HCT116 (cell line): ENCODE measurements at regions not wholly inside any gene's neighbourhood (a gene's known extent, or its start where the extent isn't known, plus 50 kb on each side); places are given as distances from the start of the nearest gene placed in this dataset.

Experiments used
- ATAC-seq: fragments of 200-7000 bp; cut with Tn5 transposase; 2 replicates; pipeline ENCODE4 v1.9.1; 2020; ENCODE audit warnings: mild to moderate bottlenecking, moderate library complexity
- BruUV-seq: library from RNA; stranded (reverse); fragments of 400-500 nt; replicated peaks from 2 replicates; lab custom pipeline; 2021; lab: Mats Ljungman, UMichigan
- CTCF ChIA-PET: fragments of 300-600 bp; sonication (Branson Sonifier 250); formaldehyde crosslinking; loops from one replicate; lab custom pipeline; 2021; ENCODE audit warnings: antibody characterized with exemption; lab: Charles Lee
- POLR2A ChIA-PET: fragments of 300-600, 350-600 bp; sonication (Branson Sonifier 250); formaldehyde crosslinking; loops from one replicate; lab custom pipeline; 2021; ENCODE audit warnings: antibody characterized with exemption; lab: Charles Lee
- RAD21 ChIA-PET, 2 experiments: fragments of 300-600 bp; sonication (Branson Sonifier 250); formaldehyde crosslinking; loops; one replicate each; lab custom pipeline; 2023; ENCODE audit warnings: low total read pairs in 2 of 2; ENCODE audit not compliant: uncharacterized antibody in 2 of 2, unreplicated experiment in 2 of 2, low non-redundant PET in 1 of 2; lab: Charles Lee
- DNase-seq: peaks from one replicate; pipeline ENCODE4 v3.0.0-alpha.2; 2010; ENCODE audit warnings: low read depth, low spot score
- H2AFZ ChIP-seq: fragments of 200-600 bp; shearing (Covaris generic), sonication (generic); 2 replicates; pipeline ENCODE4 v1.6.1; 2017; ENCODE audit warnings: low read depth, mixed run types, mixed read lengths, antibody characterized with exemption, low read length; ENCODE audit not compliant: poor library complexity, severe bottlenecking
- H3K27ac ChIP-seq: 2 replicates; pipeline ENCODE4 v1.5.1; 2012; ENCODE audit warnings: low read depth, low read length
- H3K27me3 ChIP-seq: fragments of 200-600 bp; sonication (generic); 2 replicates; pipeline ENCODE4 v1.6.1; 2016; ENCODE audit warnings: mixed run types, low read length, mixed read lengths; ENCODE audit not compliant: insufficient read depth
- H3K36me3 ChIP-seq, 2 experiments: fragments of 200-500 bp in 1 of 2; fragments of 200-600 bp in 1 of 2; sonication (Bioruptor generic) in 1 of 2; sonication (generic) in 1 of 2; 2 replicates each; pipeline versions ENCODE4 v1.5.1 to v1.6.1; 2014 to 2016; ENCODE audit warnings: low read length in 2 of 2, inconsistent platforms in 1 of 2, mixed read lengths in 1 of 2, mixed run types in 1 of 2; ENCODE audit not compliant: insufficient read depth in 2 of 2, control insufficient read depth in 1 of 2
- H3K4me1 ChIP-seq, 2 experiments: fragments of 200-600 bp in 1 of 2; sonication (generic) in 1 of 2; 2 replicates each; pipeline versions ENCODE4 v1.5.1 to v1.6.1; 2012 to 2017; ENCODE audit warnings: low read length in 2 of 2, inconsistent platforms in 1 of 2, mild to moderate bottlenecking in 1 of 2, mixed read lengths in 1 of 2, mixed run types in 1 of 2, moderate library complexity in 1 of 2; ENCODE audit not compliant: insufficient read depth in 2 of 2, control insufficient read depth in 1 of 2
- H3K4me2 ChIP-seq: fragments of 200-600 bp; sonication (generic); 2 replicates; pipeline ENCODE4 v1.6.1; 2017; ENCODE audit warnings: mixed run types, low read length, mixed read lengths
- H3K4me3 ChIP-seq, 2 experiments: fragments of 200-600 bp in 1 of 2; sonication (generic) in 1 of 2; replicated peaks in 1 of 2; 2 replicates each; pipeline ENCODE4 v1.5.1; 2011 to 2016; ENCODE audit warnings: low read length in 2 of 2, control low read depth in 1 of 2, low read depth in 1 of 2, mild to moderate bottlenecking in 1 of 2, mixed read lengths in 1 of 2, mixed run types in 1 of 2
- H3K79me2 ChIP-seq: fragments of 200-600 bp; sonication (generic); 2 replicates; pipeline ENCODE4 v1.6.1; 2017; ENCODE audit warnings: mild to moderate bottlenecking, mixed run types, low read length, moderate library complexity, mixed read lengths; ENCODE audit not compliant: insufficient read depth
- H3K9ac ChIP-seq: fragments of 200-600 bp; sonication (generic); 2 replicates; pipeline ENCODE4 v1.6.1; 2016; ENCODE audit warnings: low read length, mixed read lengths
- H3K9me2 ChIP-seq: fragments of 200-600 bp; sonication (generic), shearing (Covaris generic); 2 replicates; pipeline ENCODE4 v1.6.1; 2017; ENCODE audit warnings: mixed run types, mild to moderate bottlenecking, moderate library complexity; ENCODE audit not compliant: insufficient read depth
- H3K9me3 ChIP-seq, 2 experiments: fragments of 200-500 bp in 1 of 2; fragments of 200-600 bp in 1 of 2; sonication (Bioruptor generic) in 1 of 2; sonication (generic) in 1 of 2; 2 replicates each; pipeline ENCODE4 v1.6.1; 2014 to 2017; ENCODE audit warnings: low read length in 2 of 2, mixed read lengths in 2 of 2, inconsistent platforms in 1 of 2, low read depth in 1 of 2, mild to moderate bottlenecking in 1 of 2, mixed run types in 1 of 2, moderate library complexity in 1 of 2; ENCODE audit not compliant: control insufficient read depth in 1 of 2, insufficient read depth in 1 of 2
- H4K20me1 ChIP-seq: fragments of 200-600 bp; sonication (generic), shearing (Covaris generic); 2 replicates; pipeline ENCODE4 v1.6.1; 2017; ENCODE audit warnings: mixed run types, mild to moderate bottlenecking, moderate library complexity; ENCODE audit not compliant: insufficient read depth
- CBX3 ChIP-seq: IDR thresholded peaks from 2 replicates; pipeline ENCODE4 v1.6.1; 2012; ENCODE audit warnings: low read depth
- CEBPB ChIP-seq: IDR thresholded peaks from 2 replicates; pipeline ENCODE4 v1.6.1; 2012; ENCODE audit warnings: low read depth
- CTCF ChIP-seq, 3 experiments: fragments of 200-600 bp in 1 of 3; sonication (generic) in 1 of 3; IDR thresholded peaks in 2 of 3; conservative IDR thresholded peaks in 1 of 3; 2 replicates each; pipeline ENCODE4 v1.5.1; 2012 to 2017; ENCODE audit warnings: low read depth in 2 of 3, low read length in 2 of 3, antibody characterized with exemption in 1 of 3, borderline replicate concordance in 1 of 3, control low read depth in 1 of 3, mild to moderate bottlenecking in 1 of 3, mixed read lengths in 1 of 3, mixed run types in 1 of 3, moderate library complexity in 1 of 3; ENCODE audit not compliant: insufficient read depth in 1 of 3
- EGR1 ChIP-seq: IDR thresholded peaks from 2 replicates; pipeline ENCODE4 v1.6.1; 2012; ENCODE audit warnings: low read depth
- EZH2 ChIP-seq: fragments of 200-600 bp; sonication (generic); IDR thresholded peaks from 2 replicates; pipeline ENCODE4 v1.6.1; 2017; ENCODE audit warnings: antibody characterized with exemption, mixed run types
- EZH2phosphoT487 ChIP-seq: fragments of 200-600 bp; IDR thresholded peaks from 2 replicates; pipeline ENCODE4 v1.6.1; 2018; ENCODE audit warnings: antibody characterized with exemption, borderline replicate concordance
- FOSL1 ChIP-seq: IDR thresholded peaks from 2 replicates; pipeline ENCODE4 v1.6.1; 2012; ENCODE audit warnings: low read depth
- JUND ChIP-seq: IDR thresholded peaks from 2 replicates; pipeline ENCODE4 v1.6.1; 2012
- MAX ChIP-seq: IDR thresholded peaks from 2 replicates; pipeline ENCODE4 v1.6.1; 2012
- POLR2A ChIP-seq: IDR thresholded peaks from 2 replicates; pipeline ENCODE4 v1.7.0; 2011; ENCODE audit warnings: borderline replicate concordance; ENCODE audit not compliant: insufficient read depth, insufficient read length; ENCODE audit errors: extremely low read depth
- POLR2AphosphoS5 ChIP-seq: IDR thresholded peaks from 2 replicates; pipeline ENCODE4 v1.6.1; 2011; ENCODE audit warnings: mild to moderate bottlenecking, low read depth, low read length, moderate library complexity
- RAD21 ChIP-seq: IDR thresholded peaks from 2 replicates; pipeline ENCODE4 v1.6.1; 2012; ENCODE audit warnings: low read depth, mild to moderate bottlenecking
- REST ChIP-seq: IDR thresholded peaks from 2 replicates; pipeline ENCODE4 v1.6.1; 2012; ENCODE audit warnings: low read depth
- SIN3A ChIP-seq: IDR thresholded peaks from 2 replicates; pipeline ENCODE4 v1.6.1; 2012; ENCODE audit warnings: low read depth
- SRF ChIP-seq: IDR thresholded peaks from 2 replicates; pipeline ENCODE4 v1.6.1; 2012; ENCODE audit warnings: low read depth
- TCF7L2 ChIP-seq: IDR thresholded peaks from 2 replicates; pipeline ENCODE4 v1.7.0; 2011; ENCODE audit warnings: borderline replicate concordance, inconsistent platforms; ENCODE audit not compliant: insufficient read depth, insufficient read length; ENCODE audit errors: extremely low read depth
- YY1 ChIP-seq: IDR thresholded peaks from 2 replicates; pipeline ENCODE4 v1.6.1; 2011; ENCODE audit warnings: low read length, low read depth, moderate library complexity, mild to moderate bottlenecking; ENCODE audit not compliant: insufficient replicate concordance; ENCODE audit errors: extremely low read depth
- ZBTB33 ChIP-seq: IDR thresholded peaks from 2 replicates; pipeline ENCODE4 v1.6.1; 2011; ENCODE audit warnings: mild to moderate bottlenecking, low read length, moderate library complexity; ENCODE audit not compliant: insufficient replicate concordance; ENCODE audit errors: extremely low read depth
- ZFX ChIP-seq: fragments of 450-650 bp; IDR thresholded peaks from 2 replicates; pipeline ENCODE4 v1.6.1; 2017
- intact Hi-C: fragments of 100-400 bp; cut with micrococcal nuclease; formaldehyde crosslinking; loops from 2 replicates; pipeline ENCODE4 v1.10.0; 2022

GRCh38 chr12:89019439-89020120, 332.7 kb downstream of the DUSP6 start:
- Histone ChIP-seq H4K20me1 (no peaks in the 10 kb centered on the region), H3K36me3 (no peaks in the 10 kb centered on the region), H3K4me1 (peaks cover 2 to 30% of the 10 kb centered on the region in 2 experiments; a peak in 3 of 4 replicates), H3K4me2 (peak overlapping the region; percentile 67), H3K9me2 (no peaks in the 10 kb centered on the region), H3K27me3 (no peaks in the 10 kb centered on the region), H3K27ac (no peak overlapping the region), H3K9me3 (no peaks in the 10 kb centered on the region), H2AFZ (peak overlapping the region; percentile 86), H3K4me3 (peak overlapping the region; percentile 15 to 40), H3K9ac (no peak overlapping the region), H3K79me2 (no peaks in the 10 kb centered on the region)
- peak; percentile 90 for ATAC-seq
- BruUV-seq, result no TSS peak
- ChIA-PET POLR2A (no interaction called here), CTCF (interaction anchor here (0.7 to 3.9 kb wide), 7 partner anchors 13 to 506 kb away, joined by 3 to 47 read pairs (median 4); partner anchors contain the start of genes GALNT4 and POC1B), RAD21 (interaction anchor here (0.6 to 1.4 kb wide), 3 partner anchors 30 to 505 kb away, joined by 3 to 4 read pairs (median 3); partner anchors contain the start of gene GALNT4 (in 1 of the 2))
- peak; percentile 83 for DNase-seq
- intact Hi-C loops, result loop anchor here (1.0 kb wide), 1 partner anchor 442 kb away; no protein-coding TSS in a partner anchor
- TF ChIP-seq POLR2A (no peak), POLR2AphosphoS5 (no peak), SIN3A (no peak), MAX (peak; percentile 34; the same call in 1 of the 2 replicates), RAD21 (peak; percentile 95), YY1 (peak; percentile 69), FOSL1 (peak; percentile 77), SRF (peak; percentile 44; the same call in 1 of the 2 replicates), EGR1 (no peak), EZH2phosphoT487 (no peak), ZFX (no peak), EZH2 (no peak), ZBTB33 (no peak), CTCF (IDR thresholded peaks at IDR 0.05 in 2 of 3, conservative IDR thresholded peaks at IDR 0.05 in 1 of 3; ENCODE audit: borderline replicate concordance in 1 of 3, insufficient read depth in 1 of 3, low read depth in 2 of 3, low read length in 2 of 3) (peak; percentile 72 to 88 (median 82)), REST (no peak), TCF7L2 (no peak), CBX3 (peak; percentile 85; the same call in 1 of the 2 replicates), CEBPB (peak; percentile 20; the same call in 1 of the 2 replicates), JUND (peak; percentile 54; the same call in 1 of the 2 replicates)
